ENCODE measurements at regions not wholly inside any gene's neighbourhood (a gene's known extent, or its start where the extent isn't known, plus 50 kb on each side); places are given as distances from the start of the nearest gene placed in this dataset.

DNA sequence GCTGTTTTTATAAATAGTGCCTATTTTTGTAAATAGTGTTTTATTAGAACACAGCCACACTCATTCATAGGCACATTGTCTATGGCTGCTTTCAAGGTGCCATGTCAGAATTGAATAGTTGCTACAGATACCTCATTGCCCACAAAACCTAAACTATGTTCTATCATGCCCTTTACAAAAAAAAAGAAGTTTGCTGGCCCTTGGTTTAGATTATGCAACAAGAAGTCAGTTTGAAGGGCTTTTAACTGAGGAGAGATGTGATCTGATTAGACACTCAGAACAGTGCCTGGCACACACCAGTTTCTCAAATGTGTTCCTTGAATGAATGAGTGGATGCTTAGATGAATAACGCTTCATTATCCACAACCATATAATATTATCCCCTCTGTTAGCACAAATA lies 366.1 kb downstream of the MAFB start:
- H3K36me3 ChIP-seq (ENCODE audit: control insufficient read depth in 2 of 2, insufficient read depth in 1 of 2, low read length in 2 of 2) = no peaks in the 10 kb centered on the region
- no peak overlapping the region for H3K4me3 ChIP-seq (ENCODE audit: low read depth, low read length)
- TF ChIP-seq SETDB1 (IDR thresholded peaks at IDR 0.05; ENCODE audit: insufficient read length, low read length) = no peak
- no peak for TF ChIP-seq ZNF830 (tag by site-specific recombination; IDR thresholded peaks at IDR 0.05; ENCODE audit: low read depth)
- TF ChIP-seq, protein P1, sequence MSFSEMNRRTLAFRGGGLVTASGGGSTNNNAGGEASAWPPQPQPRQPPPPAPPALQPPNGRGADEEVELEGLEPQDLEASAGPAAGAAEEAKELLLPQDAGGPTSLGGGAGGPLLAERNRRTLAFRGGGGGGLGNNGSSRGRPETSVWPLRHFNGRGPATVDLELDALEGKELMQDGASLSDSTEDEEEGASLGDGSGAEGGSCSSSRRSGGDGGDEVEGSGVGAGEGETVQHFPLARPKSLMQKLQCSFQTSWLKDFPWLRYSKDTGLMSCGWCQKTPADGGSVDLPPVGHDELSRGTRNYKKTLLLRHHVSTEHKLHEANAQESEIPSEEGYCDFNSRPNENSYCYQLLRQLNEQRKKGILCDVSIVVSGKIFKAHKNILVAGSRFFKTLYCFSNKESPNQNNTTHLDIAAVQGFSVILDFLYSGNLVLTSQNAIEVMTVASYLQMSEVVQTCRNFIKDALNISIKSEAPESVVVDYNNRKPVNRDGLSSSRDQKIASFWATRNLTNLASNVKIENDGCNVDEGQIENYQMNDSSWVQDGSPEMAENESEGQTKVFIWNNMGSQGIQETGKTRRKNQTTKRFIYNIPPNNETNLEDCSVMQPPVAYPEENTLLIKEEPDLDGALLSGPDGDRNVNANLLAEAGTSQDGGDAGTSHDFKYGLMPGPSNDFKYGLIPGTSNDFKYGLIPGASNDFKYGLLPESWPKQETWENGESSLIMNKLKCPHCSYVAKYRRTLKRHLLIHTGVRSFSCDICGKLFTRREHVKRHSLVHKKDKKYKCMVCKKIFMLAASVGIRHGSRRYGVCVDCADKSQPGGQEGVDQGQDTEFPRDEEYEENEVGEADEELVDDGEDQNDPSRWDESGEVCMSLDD (tag by site-specific recombination; IDR thresholded peaks at IDR 0.05) = no peak
- no peak for TF ChIP-seq MEIS1 (CRISPR knock-in tag; IDR thresholded peaks at IDR 0.05; ENCODE audit: borderline replicate concordance)
- TF ChIP-seq ZNF10 (tag by site-specific recombination; IDR thresholded peaks at IDR 0.05) = no peak
- TF ChIP-seq ZNF549 (tag by site-specific recombination; IDR thresholded peaks at IDR 0.05) = no peak
- TF ChIP-seq ZNF114 (tag by site-specific recombination; IDR thresholded peaks at IDR 0.05) = no peak
- TF ChIP-seq, protein P2, sequence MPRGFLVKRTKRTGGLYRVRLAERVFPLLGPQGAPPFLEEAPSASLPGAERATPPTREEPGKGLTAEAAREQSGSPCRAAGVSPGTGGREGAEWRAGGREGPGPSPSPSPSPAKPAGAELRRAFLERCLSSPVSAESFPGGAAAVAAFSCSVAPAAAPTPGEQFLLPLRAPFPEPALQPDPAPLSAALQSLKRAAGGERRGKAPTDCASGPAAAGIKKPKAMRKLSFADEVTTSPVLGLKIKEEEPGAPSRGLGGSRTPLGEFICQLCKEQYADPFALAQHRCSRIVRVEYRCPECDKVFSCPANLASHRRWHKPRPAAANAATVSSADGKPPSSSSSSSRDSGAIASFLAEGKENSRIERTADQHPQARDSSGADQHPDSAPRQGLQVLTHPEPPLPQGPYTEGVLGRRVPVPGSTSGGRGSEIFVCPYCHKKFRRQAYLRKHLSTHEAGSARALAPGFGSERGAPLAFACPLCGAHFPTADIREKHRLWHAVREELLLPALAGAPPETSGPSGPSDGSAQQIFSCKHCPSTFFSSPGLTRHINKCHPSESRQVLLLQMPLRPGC (tag by site-specific recombination; IDR thresholded peaks at IDR 0.05) = no peak
- no peak for TF ChIP-seq ZBTB1 (tag by site-specific recombination; IDR thresholded peaks at IDR 0.05)
- TF ChIP-seq, protein P3, sequence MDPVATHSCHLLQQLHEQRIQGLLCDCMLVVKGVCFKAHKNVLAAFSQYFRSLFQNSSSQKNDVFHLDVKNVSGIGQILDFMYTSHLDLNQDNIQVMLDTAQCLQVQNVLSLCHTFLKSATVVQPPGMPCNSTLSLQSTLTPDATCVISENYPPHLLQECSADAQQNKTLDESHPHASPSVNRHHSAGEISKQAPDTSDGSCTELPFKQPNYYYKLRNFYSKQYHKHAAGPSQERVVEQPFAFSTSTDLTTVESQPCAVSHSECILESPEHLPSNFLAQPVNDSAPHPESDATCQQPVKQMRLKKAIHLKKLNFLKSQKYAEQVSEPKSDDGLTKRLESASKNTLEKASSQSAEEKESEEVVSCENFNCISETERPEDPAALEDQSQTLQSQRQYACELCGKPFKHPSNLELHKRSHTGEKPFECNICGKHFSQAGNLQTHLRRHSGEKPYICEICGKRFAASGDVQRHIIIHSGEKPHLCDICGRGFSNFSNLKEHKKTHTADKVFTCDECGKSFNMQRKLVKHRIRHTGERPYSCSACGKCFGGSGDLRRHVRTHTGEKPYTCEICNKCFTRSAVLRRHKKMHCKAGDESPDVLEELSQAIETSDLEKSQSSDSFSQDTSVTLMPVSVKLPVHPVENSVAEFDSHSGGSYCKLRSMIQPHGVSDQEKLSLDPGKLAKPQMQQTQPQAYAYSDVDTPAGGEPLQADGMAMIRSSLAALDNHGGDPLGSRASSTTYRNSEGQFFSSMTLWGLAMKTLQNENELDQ (tag by site-specific recombination; IDR thresholded peaks at IDR 0.05; ENCODE audit: low read depth) = no peak
- no peak for TF ChIP-seq ZNF571 (tag by site-specific recombination; IDR thresholded peaks at IDR 0.05)
- no peak for TF ChIP-seq KLF8 (tag by site-specific recombination; IDR thresholded peaks at IDR 0.05)
- TF ChIP-seq ZNF660 (tag by site-specific recombination; IDR thresholded peaks at IDR 0.05) = no peak
- no peaks in the 10 kb centered on the region for H3K4me1 ChIP-seq (ENCODE audit: control insufficient read depth, insufficient read depth, low read length)
- no peaks in the 10 kb centered on the region for H3K9me3 ChIP-seq (ENCODE audit: control insufficient read depth, insufficient read depth, low read depth, low read length)
- CTCF ChIA-PET = interaction anchor here (0.6 kb wide), 1 partner anchor 42 kb away, joined by 3 read pairs; no protein-coding TSS in a partner anchor
- POLR2A ChIA-PET = interaction anchor here (0.9 kb wide), 1 partner anchor 366 kb away, joined by 3 read pairs; the partner anchor contains the start of gene MAFB
- no peak overlapping the region for H3K27ac ChIP-seq (ENCODE audit: extremely low read depth, low read depth, low read length)

DNA sequence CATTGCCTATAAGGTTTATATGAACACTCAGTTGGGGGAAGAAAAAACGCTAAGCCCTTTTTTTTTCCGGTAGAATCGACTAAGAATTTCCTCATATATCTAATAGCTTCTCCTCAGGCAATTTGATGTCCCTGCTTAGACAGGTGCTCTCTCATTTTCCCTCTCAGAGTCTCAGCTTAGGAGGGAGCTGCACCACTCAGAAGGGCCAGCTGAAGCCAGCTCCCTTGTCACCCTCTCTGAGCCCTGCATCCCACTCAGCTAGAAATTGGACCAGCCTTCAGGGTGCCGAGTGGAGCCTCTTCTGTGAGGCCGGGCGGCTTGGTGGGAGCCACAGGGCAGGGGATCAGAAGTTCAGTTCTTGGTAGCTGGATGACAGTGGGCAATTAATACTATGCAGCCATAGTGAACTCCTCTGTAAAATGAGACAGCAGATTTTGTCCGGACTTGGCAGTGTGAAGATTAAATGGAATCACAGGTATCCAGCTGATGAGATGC lies 368.5 kb downstream of the MAFB start:
- POLR2A ChIA-PET = no interaction called here
- H3K27ac ChIP-seq (ENCODE audit: extremely low read depth, low read depth, low read length) = no peak overlapping the region
- H3K36me3 ChIP-seq (ENCODE audit: control insufficient read depth in 2 of 2, insufficient read depth in 1 of 2, low read length in 2 of 2) = no peaks in the 10 kb centered on the region
- no peak for TF ChIP-seq EGR2 (tag by site-specific recombination; IDR thresholded peaks at IDR 0.05; ENCODE audit: low read depth)
- TF ChIP-seq SP7 (tag by site-specific recombination; IDR thresholded peaks at IDR 0.05) = no peak
- TF ChIP-seq HOXD13 (CRISPR knock-in tag; IDR thresholded peaks at IDR 0.05; ENCODE audit: borderline replicate concordance) = no peak
- no peak for TF ChIP-seq ZNF596 (tag by site-specific recombination; IDR thresholded peaks at IDR 0.05)
- no peak for TF ChIP-seq ZNF626 (tag by site-specific recombination; IDR thresholded peaks at IDR 0.05)
- no peak for TF ChIP-seq ZBTB8A (tag by site-specific recombination; IDR thresholded peaks at IDR 0.05)
- TF ChIP-seq, protein P4, sequence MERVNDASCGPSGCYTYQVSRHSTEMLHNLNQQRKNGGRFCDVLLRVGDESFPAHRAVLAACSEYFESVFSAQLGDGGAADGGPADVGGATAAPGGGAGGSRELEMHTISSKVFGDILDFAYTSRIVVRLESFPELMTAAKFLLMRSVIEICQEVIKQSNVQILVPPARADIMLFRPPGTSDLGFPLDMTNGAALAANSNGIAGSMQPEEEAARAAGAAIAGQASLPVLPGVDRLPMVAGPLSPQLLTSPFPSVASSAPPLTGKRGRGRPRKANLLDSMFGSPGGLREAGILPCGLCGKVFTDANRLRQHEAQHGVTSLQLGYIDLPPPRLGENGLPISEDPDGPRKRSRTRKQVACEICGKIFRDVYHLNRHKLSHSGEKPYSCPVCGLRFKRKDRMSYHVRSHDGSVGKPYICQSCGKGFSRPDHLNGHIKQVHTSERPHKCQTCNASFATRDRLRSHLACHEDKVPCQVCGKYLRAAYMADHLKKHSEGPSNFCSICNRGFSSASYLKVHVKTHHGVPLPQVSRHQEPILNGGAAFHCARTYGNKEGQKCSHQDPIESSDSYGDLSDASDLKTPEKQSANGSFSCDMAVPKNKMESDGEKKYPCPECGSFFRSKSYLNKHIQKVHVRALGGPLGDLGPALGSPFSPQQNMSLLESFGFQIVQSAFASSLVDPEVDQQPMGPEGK (tag by site-specific recombination; IDR thresholded peaks at IDR 0.05) = no peak
- no peaks in the 10 kb centered on the region for H3K4me1 ChIP-seq (ENCODE audit: control insufficient read depth, insufficient read depth, low read length)
- CTCF ChIA-PET = no interaction called here
- no peaks in the 10 kb centered on the region for H3K9me3 ChIP-seq (ENCODE audit: control insufficient read depth, insufficient read depth, low read depth, low read length)
- no peak overlapping the region for H3K4me3 ChIP-seq (ENCODE audit: low read depth, low read length)

Measured in HEK293 (cell line).